Caco-2 (cell line): ENCODE measurements at regions not wholly inside any gene's neighbourhood (a gene's known extent, or its start where the extent isn't known, plus 50 kb on each side); places are given as distances from the start of the nearest gene placed in this dataset.

ENCODE experiments used
- BruUV-seq: library from RNA; stranded (reverse); fragments of 400-500 nt; replicated peaks from 2 replicates; lab custom pipeline; 2021; lab: Mats Ljungman, UMichigan
- CTCF ChIA-PET: fragments of 300-600 bp; sonication (Branson Sonifier 250); formaldehyde crosslinking; loops from one replicate; lab custom pipeline; 2022; ENCODE audit warnings: antibody characterized with exemption; lab: Charles Lee
- POLR2A ChIA-PET: fragments of 300-600 bp; sonication (Branson Sonifier 250); formaldehyde crosslinking; loops from one replicate; lab custom pipeline; 2022; ENCODE audit warnings: antibody characterized with exemption; lab: Charles Lee
- DNase-seq, 2 experiments: peaks; one replicate each; pipeline versions ENCODE4 v3.0.0 to v3.0.0-alpha.2; 2020 to 2022
- H3K27me3 ChIP-seq: replicated peaks from 2 replicates; pipeline ENCODE4 v1.6.0; 2011; ENCODE audit warnings: low read length; ENCODE audit not compliant: control insufficient read depth, insufficient read depth
- H3K36me3 ChIP-seq: 2 replicates; pipeline ENCODE4 v1.5.1; 2011; ENCODE audit warnings: low read length; ENCODE audit not compliant: control insufficient read depth, insufficient read depth
- H3K4me1 ChIP-seq: fragments of 250-450 bp; sonication (Bioruptor Pico); 2 replicates; pipeline ENCODE4 v1.5.1; 2020; ENCODE audit warnings: mild to moderate bottlenecking
- H3K4me3 ChIP-seq: 2 replicates; pipeline ENCODE4 v1.5.1; 2011; ENCODE audit warnings: low read depth, mild to moderate bottlenecking, control low read depth, low read length
- H3K9me3 ChIP-seq: fragments of 250-450 bp; sonication (Bioruptor Pico); 2 replicates; pipeline ENCODE4 v1.5.1; 2020; ENCODE audit warnings: mild to moderate bottlenecking, moderate library complexity
- H3K27ac Mint-ChIP-seq: one replicate; pipeline ENCODE4 v1.8.0; 2022; ENCODE audit warnings: mixed read lengths; ENCODE audit not compliant: unreplicated experiment
- H3K27me3 Mint-ChIP-seq: one replicate; pipeline ENCODE4 v1.8.0; 2022; ENCODE audit warnings: mixed read lengths; ENCODE audit not compliant: insufficient read depth, unreplicated experiment
- H3K36me3 Mint-ChIP-seq: one replicate; pipeline ENCODE4 v1.8.0; 2022; ENCODE audit warnings: mild to moderate bottlenecking, mixed read lengths; ENCODE audit not compliant: insufficient read depth, unreplicated experiment
- H3K4me1 Mint-ChIP-seq: one replicate; pipeline ENCODE4 v1.8.0; 2022; ENCODE audit warnings: low read depth, mixed read lengths; ENCODE audit not compliant: unreplicated experiment
- H3K4me3 Mint-ChIP-seq: one replicate; pipeline ENCODE4 v1.8.0; 2022; ENCODE audit warnings: mild to moderate bottlenecking, moderate library complexity, mixed read lengths; ENCODE audit not compliant: unreplicated experiment
- H3K9me3 Mint-ChIP-seq: one replicate; pipeline ENCODE4 v1.8.0; 2022; ENCODE audit warnings: mixed read lengths; ENCODE audit not compliant: unreplicated experiment
- CTCF ChIP-seq, 2 experiments: fragments of 200-600 bp in 1 of 2; IDR thresholded peaks; 1 replicate in 1 of 2; 2 replicates in 1 of 2; pipeline versions ENCODE4 v1.5.1 to v1.8.0; 2011 to 2022; ENCODE audit warnings: antibody characterized with exemption in 1 of 2, control low read depth in 1 of 2, inconsistent platforms in 1 of 2, low read depth in 1 of 2, low read length in 1 of 2, mild to moderate bottlenecking in 1 of 2, moderate library complexity in 1 of 2; ENCODE audit not compliant: insufficient read depth in 1 of 2, severe bottlenecking in 1 of 2, unreplicated experiment in 1 of 2
- intact Hi-C: fragments of 100-400 bp; cut with micrococcal nuclease; formaldehyde crosslinking; loops from one replicate; pipeline ENCODE4 v1.10.0; 2022; ENCODE audit not compliant: unreplicated experiment

GRCh38 chr1:8214501-8215173 lies 103.3 kb upstream of the SLC45A1 start:
- CTCF ChIA-PET: no interaction called here
- BruUV-seq: no TSS peak

GRCh38 chr1:8213676-8214075 lies 104.2 kb upstream of the SLC45A1 start:
- no peak for DNase-seq
- Histone ChIP-seq H3K36me3 (no peaks in the 10 kb centered on the region), H3K4me1 (peaks cover 13% of the 10 kb centered on the region; the same call in 1 of the 2 replicates), H3K9me3 (no peaks in the 10 kb centered on the region), H3K27me3 (no peaks in the 10 kb centered on the region), H3K4me3 (no peak overlapping the region)
- Mint-ChIP-seq H3K36me3 (no peaks in the 10 kb centered on the region), H3K9me3 (no peaks in the 10 kb centered on the region), H3K27me3 (no peaks in the 10 kb centered on the region), H3K4me1 (peaks cover 10% of the 10 kb centered on the region), H3K4me3 (no peak overlapping the region), H3K27ac (peak overlapping the region; percentile 27)
- BruUV-seq: no TSS peak
- ChIA-PET POLR2A (no interaction called here), CTCF (no interaction called here)
- intact Hi-C loops: no loop called here
- TF ChIP-seq CTCF (IDR thresholded peaks at IDR 0.05; ENCODE audit: insufficient read depth in 1 of 2, low read depth in 1 of 2, low read length in 1 of 2, severe bottlenecking in 1 of 2, unreplicated experiment in 1 of 2): no peak

More at GRCh38 chr1:8214501-8215173, 103.3 kb upstream of the SLC45A1 start:
- Mint-ChIP-seq H3K9me3 (no peaks in the 10 kb centered on the region), H3K27ac (no peak overlapping the region), H3K27me3 (no peaks in the 10 kb centered on the region), H3K36me3 (no peaks in the 10 kb centered on the region), H3K4me3 (no peak overlapping the region), H3K4me1 (peaks cover 10% of the 10 kb centered on the region)
- no peak for TF ChIP-seq CTCF (IDR thresholded peaks at IDR 0.05; ENCODE audit: insufficient read depth in 1 of 2, low read depth in 1 of 2, low read length in 1 of 2, severe bottlenecking in 1 of 2, unreplicated experiment in 1 of 2)
- intact Hi-C loops: no loop called here
- Histone ChIP-seq H3K9me3 (no peaks in the 10 kb centered on the region), H3K4me1 (peaks cover 13% of the 10 kb centered on the region; the same call in 1 of the 2 replicates), H3K36me3 (no peaks in the 10 kb centered on the region), H3K4me3 (no peak overlapping the region), H3K27me3 (no peaks in the 10 kb centered on the region)
- no peak for DNase-seq
- POLR2A ChIA-PET: no interaction called here

GRCh38 chr1:8213136-8213535 lies 104.8 kb upstream of the SLC45A1 start:
- CTCF ChIA-PET: no interaction called here
- H3K4me3 Mint-ChIP-seq: no peak overlapping the region
- no peaks in the 10 kb centered on the region for H3K9me3 ChIP-seq
- no TSS peak for BruUV-seq
- peaks cover 13% of the 10 kb centered on the region; the same call in 1 of the 2 replicates for H3K4me1 ChIP-seq
- DNase-seq: no peak
- peaks cover 10% of the 10 kb centered on the region for H3K4me1 Mint-ChIP-seq
- POLR2A ChIA-PET: no interaction called here
- H3K4me3 ChIP-seq: no peak overlapping the region
- no peaks in the 10 kb centered on the region for H3K36me3 ChIP-seq
- H3K27me3 ChIP-seq: no peaks in the 10 kb centered on the region
- no peaks in the 10 kb centered on the region for H3K9me3 Mint-ChIP-seq
- peak overlapping the region; percentile 27 for H3K27ac Mint-ChIP-seq
- intact Hi-C loops: no loop called here
- H3K27me3 Mint-ChIP-seq: no peaks in the 10 kb centered on the region
- TF ChIP-seq CTCF (IDR thresholded peaks at IDR 0.05; ENCODE audit: insufficient read depth in 1 of 2, low read depth in 1 of 2, low read length in 1 of 2, severe bottlenecking in 1 of 2, unreplicated experiment in 1 of 2): no peak
- H3K36me3 Mint-ChIP-seq: no peaks in the 10 kb centered on the region
